ENCODE measurements at regions not wholly inside any gene's neighbourhood (a gene's known extent, or its start where the extent isn't known, plus 50 kb on each side); places are given as distances from the start of the nearest gene placed in this dataset.

DNA sequence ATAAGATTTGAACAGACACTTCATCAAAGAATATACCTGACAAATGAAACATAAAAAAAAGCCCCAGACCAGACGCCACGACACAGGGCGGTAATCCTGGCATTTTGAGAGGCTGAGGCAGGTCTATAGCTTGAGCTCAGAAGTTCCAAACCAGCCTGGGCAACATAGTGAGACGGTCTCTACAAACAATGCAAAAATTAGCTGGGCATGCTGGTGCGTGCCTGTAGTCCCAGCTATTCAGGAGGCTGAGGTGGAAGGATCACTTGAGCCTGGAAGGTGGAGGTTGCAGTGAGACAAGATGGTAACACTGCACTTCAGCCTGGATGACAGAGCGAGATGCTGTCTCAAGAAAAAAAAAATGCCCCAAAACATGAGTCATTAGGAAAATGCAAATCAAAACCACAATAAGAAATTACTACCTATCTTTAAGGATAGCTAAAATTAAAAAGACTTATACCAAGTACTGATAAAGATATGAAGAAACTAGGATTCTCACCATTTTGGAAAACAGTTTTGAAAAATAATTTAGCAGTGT is 91.7 kb upstream of the GRAMD1B start:
- TF ChIP-seq SIX1 (CRISPR knock-in tag; IDR thresholded peaks at IDR 0.05; ENCODE audit: borderline replicate concordance) (no peak), NR2F1 (CRISPR knock-in tag; IDR thresholded peaks at IDR 0.05) (no peak)
- TF ChIP-seq, protein P1, sequence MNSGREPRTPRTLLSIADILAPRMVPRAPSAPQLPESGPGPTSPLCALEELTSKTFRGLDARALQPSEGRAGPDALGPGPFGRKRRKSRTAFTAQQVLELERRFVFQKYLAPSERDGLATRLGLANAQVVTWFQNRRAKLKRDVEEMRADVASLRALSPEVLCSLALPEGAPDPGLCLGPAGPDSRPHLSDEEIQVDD (CRISPR knock-in tag; IDR thresholded peaks at IDR 0.05; ENCODE audit: borderline replicate concordance): no peak

Data from HepG2 (cell line).